HT-29 (cell line): ENCODE measurements at regions not wholly inside any gene's neighbourhood (a gene's known extent, or its start where the extent isn't known, plus 50 kb on each side); places are given as distances from the start of the nearest gene placed in this dataset.
A peak's percentile ranks its signal among the peaks of the same experiment; 100 is the strongest.

Experiments used
- DNase-seq: peaks from one replicate; pipeline ENCODE4 v3.0.0-alpha.2; 2015; ENCODE audit warnings: low spot score

DNA sequence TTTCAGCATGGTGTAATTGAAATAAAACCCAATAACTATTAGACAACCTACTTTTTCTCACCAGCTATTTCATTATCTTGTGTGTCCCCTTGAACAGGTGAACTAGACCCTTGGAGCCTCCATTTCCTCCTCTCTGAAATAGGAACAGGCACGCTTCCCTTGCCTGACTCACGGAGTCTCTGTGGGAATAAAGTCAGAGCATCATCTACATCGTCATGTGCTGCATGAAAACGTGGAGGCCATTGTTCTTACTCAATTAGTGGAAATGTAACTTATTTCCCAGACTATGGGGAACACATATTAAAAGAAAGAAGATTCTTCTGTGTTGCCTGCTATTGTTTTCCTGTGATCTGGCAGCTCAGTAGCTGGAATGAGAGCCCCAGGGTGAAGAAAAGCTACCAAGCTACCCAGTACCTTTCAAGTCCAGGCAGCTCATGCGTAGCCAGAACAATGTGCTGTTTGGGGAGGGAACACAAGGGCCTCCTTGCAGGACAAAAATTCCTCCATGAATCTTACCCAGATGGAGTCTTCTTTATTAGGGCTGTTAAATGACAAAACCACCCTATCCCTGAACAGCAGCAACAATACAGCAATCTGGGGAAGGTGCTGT lies 59.8 kb downstream of the SOX11 start:
- DNase-seq = no peak

DNA sequence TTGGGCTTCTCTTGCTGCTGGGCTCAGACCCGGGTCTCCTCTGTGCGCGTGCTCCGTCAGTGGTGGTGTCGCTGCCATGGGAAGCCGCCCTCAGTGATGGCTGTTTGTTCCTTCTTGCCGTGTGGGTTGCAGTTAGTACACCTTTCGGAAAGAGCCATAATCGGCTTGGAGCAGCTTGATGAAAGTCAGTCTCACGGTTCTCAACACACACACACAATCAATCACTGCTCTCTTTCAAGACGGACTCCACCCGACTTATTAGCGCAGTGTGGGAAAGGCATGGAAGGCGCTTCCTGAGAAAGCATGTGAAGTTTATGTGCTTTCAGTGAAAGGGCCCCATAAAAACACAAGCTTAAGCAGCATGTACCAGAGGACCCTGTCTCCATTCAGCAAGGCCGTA lies 64.1 kb downstream of the SOX11 start:
- no peak for DNase-seq

DNA sequence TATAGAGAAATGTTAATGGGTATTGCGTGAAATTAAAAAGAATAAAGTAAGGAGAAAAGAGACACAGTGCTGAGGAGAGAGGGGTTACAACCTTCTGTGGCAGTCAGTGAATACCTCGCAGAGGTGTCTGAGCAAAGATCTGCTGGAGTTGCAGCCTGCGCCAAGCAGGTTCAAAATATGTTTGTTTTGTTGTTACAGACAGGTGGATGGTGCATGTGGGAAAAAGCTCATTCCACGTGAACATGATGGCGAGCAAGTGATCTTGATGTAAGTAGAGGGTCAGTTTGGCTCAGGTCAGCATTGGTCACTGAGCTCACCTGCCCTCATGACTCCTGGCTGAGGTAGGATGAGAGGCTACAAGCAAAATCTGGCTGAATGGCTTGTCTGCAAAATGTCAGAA lies 66.2 kb downstream of the SOX11 start:
- DNase-seq = no peak

DNA sequence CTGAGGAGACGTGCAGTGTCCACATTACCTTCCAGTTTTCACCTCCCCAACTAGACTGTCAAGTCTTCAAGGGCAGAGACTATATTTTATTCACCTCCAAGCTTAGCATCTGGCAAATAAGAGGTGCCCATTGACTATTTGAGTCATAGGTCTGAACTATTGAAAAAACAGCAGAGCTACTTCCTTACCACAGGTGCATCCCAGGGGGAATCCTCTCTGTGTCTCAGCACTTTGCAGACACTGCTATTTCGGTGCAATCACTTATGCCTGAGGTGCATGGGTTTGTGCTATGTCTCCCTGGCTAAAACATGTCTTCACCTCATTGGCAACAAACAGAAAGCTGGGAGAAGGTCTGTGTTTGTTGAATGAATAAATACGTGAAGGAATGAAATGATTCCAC lies 67.8 kb downstream of the SOX11 start:
- DNase-seq = no peak

DNA sequence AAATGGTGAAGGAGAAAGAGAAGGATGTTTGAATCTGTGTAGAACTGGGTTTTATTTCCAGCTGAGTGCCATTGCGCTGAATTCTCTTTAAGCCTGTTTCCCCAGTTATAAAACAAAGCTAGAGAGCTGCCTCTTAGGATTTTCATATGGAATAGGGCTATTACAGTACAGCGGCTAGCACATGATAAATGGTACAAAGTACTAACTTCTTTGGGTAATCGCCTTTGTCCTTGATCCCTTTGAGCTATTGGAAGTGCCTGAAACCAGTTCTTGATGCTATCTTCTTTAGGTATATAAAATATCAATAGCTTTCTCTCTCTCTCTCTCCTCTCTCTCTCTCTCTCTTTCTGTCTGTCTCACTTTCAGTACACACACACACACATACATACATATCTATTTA lies 71.3 kb downstream of the SOX11 start:
- no peak for DNase-seq

DNA sequence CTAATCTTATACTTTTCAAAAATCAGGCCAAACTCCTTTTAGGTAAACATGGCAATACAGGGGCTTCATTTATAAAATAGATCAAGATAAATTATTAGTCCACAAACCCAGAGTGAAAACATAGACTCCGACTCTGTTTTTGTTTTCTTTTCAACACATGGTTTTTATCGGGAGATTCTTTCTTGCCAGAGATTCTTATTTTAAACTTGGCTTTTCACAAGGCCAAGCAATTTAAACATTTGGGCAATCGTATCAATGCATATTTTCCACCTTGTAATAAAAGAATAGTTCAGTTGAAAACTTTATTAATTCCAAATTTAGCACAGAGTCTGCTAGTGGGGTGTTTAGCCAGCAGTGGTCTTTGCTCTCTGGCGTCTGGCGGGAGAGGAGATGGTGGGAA lies 71.9 kb downstream of the SOX11 start:
- no peak for DNase-seq

DNA sequence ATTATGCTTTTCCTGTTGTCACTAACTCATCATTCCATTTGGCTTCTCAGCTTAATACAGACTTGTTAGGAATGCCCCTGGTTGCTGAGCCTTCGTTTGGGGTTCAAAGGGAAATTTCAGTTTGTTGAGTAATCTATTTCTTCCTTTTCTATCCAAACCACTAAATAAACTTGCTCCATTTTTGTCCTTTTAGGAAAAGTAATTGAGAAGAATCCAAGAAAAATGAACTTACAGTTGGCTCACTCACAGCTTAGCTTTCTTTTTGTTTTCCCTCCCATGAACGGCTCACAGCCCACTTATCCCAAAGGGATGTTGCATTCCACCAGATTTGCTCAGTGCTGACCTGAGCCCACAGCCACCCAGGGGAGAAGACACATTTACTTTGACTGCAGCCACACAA lies 73.9 kb downstream of the SOX11 start:
- no peak for DNase-seq

DNA sequence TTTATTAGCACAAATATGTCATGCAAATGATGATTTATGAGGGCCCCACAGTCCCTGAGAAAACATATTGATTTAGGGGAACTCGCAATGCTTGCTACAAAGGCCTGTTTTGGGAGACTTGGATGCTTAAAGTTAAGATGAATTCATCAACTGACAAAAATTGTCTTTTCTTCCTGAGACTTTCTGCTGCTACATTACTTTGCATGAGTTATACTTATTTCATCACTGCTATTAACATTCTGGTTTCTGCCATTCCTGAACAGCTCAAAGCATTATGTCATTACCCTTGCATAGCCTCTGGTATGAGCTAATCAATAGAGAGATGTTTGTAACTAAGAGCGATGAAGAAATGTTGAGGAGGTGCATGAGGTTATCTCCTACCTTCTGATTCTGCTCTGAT lies 74.4 kb downstream of the SOX11 start:
- DNase-seq = no peak

DNA sequence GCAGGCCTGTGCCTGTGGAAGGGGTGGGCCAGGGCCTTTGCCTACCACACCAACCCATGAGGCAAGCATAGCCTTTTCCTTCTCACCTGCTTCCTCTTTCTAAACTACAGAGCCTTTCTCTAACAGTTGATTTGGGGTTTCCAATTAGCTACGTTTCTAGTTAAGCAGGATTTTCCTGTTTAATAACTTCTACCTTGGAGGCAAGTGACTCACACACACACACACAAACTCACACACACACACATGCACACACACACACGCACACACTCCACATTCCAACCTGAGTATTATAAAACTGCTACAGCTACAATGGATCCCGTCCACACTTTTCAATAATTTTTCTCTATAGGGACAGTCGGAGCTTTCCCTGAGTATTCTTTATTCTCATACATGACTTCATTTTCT lies 84.9 kb downstream of the SOX11 start:
- peak; percentile 44 for DNase-seq

DNA sequence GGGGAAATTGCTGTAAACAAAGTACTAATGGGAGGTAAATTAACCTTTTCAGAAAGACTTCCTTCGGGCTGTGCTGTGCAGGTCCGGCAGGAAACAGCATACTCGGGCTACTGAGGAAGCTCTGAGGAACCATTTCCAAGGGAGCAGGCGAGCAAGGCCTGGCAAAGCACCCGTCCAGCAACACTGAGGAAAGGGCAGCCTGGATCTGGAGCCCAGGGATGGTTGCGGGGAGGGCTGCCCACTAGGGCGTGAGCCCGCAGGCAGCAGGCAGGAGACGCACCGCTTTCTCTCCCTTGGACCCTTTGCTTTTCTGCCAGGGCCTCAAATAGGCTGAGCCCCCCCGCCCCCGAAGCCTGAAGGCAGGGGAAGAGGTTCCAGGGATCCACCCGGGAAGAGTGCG lies 89.5 kb downstream of the SOX11 start:
- no peak for DNase-seq

DNA sequence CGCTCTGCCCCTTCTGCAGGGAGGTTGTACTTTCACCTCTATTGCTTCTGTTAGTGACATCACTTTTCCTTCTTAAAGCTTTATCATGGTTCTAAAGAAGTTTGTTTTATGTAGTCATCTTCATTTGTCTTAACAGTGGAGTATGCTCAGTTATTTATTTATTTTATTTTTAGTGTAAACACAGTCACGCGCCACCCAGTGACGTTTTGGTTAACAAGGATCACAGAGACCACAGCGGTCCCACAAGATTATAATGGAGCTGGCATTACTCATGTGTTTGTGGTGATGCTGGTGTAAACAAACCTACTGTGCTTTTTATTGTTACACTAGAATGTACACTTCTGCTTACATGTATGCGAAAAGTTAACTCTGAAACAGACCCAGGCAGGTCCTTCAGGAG lies 89.9 kb downstream of the SOX11 start:
- DNase-seq = no peak

DNA sequence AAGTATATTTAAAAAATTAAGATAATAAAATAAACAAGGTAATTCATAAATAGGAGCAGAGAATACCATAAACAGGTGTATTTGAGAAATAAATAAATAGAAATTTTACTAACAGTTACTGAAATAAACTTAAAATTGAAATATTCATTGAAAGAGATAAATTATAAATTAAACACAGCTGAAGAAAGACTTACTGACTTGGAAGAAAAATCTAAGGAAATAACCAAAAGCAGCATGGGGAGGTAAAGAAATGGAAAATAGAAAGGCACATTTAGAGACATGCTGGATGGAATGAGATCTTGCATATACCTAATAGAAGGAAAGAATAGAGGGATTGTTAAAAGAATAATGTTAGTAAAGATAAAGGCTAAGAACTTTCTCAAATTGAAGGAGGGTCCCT lies 96.3 kb downstream of the SOX11 start:
- DNase-seq = no peak

DNA sequence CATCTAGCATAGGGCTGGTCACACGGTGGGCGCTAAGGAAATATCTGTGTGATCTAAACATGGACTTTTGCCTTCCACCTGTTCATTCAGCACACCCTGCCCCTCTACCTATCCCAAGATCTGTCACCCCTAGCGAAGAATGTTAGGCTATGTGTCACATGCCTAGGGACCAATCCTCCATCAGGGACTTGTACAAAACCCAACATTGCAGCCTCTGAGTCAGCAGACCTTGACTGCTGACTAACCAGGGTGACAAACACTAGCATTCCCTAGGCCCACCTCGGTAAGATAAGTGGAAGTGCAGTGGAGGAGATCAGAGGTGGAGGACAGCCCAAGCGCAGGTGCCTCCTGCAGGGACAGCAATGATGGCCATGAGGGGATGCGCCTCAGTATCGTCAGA lies 99.2 kb downstream of the SOX11 start:
- DNase-seq = no peak

DNA sequence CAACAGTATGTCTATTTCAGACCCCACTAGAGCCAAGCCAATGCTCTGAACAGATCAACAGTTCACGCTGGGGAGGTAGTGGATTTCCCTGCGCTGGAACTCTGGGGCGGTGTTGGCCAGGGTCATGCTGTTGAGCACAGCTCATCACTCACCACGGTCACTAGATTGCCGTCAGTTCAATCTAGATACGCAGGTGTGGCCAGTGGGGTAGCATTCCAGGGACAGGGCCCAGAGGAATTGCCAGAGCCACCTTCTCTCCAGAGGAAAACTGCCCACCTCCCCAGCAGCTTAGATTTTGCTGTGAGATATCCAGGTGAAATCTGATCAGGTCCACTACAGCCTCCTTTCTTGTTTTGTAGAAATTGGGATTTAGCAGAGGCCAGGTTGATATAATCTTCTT lies 101.8 kb downstream of the SOX11 start:
- no peak for DNase-seq

DNA sequence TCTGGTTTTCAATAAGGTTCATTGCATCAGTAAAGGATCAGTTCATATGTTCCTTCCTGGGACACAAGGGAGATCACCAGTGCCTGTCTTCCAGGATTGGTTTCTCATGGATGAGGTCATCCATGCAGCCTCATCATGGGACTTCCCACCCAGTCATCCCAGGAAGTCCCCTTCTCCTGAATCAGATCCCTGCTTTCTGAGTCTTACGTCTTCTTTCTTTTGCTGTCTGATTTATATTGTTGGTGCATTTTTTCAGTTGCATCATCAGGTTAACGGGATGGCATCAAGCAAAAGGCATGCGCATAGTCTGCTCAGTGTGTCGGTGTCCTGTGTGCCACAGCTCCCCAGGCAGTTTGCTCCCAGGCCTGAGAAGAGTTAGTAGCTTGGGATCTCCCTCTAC lies 105.9 kb downstream of the SOX11 start:
- no peak for DNase-seq

DNA sequence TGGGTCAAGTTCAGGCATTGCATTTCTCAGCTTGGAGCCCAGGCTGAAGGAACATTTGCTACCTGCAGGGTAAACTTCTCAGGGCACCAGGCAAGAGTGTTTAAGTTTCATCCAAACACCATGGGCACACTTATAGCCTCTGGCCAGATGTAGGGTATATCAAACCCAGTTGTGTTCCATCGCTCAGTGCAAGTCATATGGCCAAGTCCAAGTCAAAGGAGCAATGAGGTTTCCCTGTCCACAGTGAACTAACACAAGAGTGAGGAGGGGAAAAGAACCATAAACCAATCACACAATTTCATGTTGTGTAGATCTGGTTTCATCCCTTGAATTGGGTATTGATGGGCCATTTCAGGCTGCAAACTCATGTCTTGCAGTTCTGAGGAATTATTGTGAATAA lies 107.2 kb downstream of the SOX11 start:
- no peak for DNase-seq

DNA sequence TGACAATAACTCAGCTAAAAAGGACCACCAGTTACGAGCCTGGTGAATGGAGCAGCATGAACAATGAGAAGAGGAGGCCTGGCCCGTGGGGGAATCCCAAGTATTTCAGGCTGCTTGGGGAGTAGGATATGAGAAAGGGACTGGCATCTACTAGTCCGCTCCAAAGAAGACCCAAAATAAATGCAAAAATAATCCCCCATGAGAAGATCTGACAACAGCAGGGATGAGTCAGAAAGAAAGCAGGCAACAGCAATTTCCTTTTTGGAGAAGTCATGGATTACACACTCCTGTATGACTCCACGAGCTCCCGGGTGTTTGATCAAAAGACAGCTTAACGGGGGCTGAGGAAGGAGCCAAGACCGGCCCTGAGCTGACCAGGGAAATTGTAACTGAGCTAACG lies 111.4 kb downstream of the SOX11 start:
- DNase-seq = no peak

DNA sequence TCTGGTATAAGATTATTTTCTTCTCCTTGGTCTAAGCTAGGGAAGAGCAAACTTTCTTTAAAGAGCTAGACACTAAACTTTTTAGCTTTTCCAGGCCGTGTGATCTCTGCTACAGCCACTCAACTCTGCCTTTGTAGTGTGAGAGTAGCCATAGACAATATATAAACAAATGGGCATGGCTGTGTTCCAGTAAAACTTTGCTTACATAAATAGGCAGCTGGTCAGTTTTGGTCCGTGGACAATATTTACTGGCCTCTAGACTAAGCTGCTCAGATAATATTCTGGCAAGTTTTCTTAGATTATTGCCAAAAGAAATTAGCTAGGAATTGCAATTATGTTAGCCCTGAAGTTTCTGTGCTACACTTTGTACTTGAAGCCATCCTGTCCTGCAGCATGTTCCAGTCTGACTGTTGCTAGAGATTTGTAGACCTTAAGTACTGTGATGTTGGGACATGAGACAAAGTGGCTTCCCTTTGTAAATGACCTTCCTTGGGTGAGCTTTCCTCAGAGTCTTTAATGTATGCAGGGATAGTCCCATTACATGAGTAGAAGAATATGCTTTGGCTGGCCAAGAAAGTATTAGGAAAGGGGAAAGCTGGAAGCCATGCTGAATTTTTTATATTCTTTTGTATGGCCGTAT lies 126.9 kb downstream of the SOX11 start:
- no peak for DNase-seq

DNA sequence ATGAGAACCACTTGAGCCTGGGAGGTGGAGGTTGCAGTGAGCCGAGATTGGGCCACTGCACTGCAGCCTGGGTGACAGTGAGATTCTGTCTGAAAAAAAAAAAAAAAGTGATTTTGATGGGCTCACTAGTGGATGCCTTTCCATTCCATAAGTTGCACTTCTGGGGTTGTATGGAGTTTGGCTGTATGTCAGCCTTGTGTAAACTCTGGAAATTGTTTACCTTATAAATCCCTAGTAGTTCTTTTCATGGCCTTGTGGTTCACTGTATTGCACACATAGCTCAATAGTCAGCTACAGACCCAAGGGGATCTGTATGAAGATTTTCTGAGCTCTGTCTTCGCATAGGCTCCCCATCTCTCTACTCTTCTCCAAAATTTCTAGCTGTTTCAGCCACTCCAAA lies 131.9 kb downstream of the SOX11 start:
- DNase-seq = no peak

DNA sequence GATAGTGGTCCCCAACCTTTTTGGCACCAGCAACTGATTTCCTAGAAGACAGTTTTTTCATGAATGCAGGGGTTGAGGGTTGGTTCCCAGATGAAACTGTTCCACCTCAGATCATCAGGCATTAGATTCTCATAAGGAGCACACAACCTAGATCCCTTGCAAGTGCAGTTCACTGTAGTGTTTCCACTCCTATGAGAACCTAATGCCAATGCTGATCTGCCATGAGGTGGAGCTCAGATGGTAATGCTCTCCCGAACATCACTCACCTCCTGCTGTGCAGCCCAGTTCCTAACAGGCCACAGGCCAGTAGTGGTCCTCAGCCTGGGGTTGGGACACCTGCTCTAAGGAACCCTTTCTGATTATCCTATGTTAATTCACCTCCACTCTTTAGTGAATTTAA lies 133.5 kb downstream of the SOX11 start:
- DNase-seq = no peak

DNA sequence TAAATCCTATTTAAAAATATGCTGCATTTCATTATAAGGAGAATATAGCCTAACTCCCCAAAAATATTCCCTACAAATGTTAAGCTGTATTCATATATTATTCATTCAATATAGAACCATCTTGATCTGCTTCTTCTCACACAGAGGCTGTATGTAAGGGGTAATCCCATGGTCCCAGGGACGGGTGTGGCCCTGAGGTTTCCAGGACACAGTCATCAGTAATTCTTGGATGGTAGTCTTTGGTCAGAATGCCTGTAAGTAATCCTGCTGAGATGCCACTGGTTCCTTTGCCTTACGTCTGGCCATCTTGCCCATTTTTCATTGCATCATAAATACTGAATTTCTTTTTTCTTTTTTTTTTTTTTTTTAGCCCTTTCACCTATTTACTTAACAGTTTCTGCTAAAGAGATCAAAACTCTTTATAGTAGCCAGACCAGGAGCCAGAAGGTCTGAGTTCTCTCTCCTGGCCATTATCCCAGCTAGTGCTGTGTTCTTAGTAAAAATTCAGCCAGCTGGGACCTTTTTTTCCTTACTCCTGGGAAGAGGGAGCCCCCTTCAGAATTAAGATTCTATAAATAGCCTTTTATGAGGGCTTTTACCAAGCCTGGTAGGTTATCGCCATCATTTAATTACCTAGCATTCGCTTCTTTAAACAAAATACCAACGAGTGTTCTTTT lies 134.9 kb downstream of the SOX11 start:
- DNase-seq = no peak

DNA sequence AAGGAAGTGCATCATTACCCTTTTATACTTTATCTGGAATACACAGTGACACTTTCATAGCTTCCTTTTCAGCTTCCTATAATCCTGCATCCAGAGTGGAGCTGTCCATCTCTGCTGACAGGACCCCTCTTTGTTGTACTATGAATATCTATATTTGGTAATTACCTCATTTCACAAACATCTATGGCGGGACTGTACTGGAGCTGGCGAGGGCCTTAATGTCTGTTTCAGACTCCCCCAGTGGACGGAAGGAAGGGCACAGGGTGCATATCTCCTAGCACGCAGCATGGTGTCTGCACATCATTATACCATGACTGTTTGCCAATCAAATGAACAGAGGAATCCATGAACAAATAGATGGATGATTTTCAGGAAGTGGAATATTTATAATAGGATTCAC lies 142.3 kb downstream of the SOX11 start:
- no peak for DNase-seq

DNA sequence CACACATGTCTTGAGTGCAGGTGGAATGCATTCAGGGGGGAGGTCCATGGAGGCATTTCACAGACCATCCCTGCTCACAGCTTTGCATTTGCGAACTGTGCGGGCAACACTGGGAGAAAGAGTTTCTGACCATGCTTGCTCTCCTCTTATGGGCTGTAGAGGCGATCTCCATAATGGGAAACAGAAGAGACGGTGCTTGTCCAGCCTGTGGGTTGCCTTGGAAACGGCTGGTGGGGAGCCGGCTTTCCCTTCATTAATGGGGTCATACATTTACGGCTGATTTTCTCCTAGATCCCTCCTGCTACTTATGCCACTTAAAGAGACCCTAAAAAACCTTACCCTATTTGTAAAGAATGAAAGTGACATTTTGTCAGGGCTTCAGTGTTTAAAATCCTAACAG lies 147.4 kb downstream of the SOX11 start:
- no peak for DNase-seq

DNA sequence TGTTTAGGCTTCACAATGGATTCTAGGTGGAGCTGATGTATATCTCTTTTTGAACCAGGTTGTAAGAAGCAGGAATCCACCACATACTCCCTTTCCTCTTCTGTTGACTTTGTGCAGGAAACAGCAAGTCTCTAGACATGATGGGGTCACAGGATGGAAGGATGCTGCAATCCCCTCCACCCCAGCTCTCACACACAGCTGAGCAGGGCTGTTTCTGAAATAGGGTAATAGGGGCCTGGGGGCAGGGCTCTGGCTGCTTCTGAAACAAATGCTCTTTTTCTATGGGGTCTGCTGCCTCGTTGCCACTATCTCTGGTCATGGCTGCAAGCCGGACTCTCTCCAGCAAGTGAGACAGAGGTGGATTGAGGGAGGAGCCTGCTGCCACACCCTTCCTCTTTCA lies 148.9 kb downstream of the SOX11 start:
- DNase-seq = no peak
